ENCODE measurements at regions not wholly inside any gene's neighbourhood (a gene's known extent, or its start where the extent isn't known, plus 50 kb on each side); places are given as distances from the start of the nearest gene placed in this dataset.

DNA sequence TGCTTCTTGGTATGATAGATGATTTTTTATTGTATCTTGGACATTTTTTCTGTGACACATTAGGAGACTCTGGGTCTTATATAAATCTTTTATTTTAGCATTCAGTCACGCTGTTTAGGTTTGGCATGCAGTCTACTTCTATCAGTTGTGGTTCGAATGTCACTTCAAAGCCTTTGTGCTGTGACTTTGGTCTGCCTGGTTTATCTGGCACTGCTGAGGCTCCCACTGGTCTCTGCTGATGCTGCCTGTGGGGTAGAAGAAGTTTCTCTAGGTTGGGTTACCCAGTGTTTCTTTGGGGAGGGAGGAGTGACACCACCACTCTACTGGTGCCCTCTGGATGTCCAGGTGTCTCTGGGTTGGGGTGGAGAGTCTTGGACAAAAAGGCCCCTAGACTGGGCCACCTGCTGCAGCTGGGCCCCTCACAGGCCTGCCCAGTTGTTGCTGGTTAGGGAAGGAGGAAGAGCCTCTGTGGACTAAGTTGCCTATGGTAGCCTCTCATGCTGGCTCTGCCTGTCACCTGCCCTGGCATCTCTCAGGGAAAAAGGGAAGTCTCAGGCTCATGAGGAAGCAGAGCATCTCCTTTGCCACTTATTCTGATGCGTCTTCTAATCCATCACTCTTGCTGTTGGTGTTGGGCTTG is 115.4 kb upstream of the HS6ST1 start (continued):
- TF ChIP-seq DPF2 (CRISPR knock-in tag; IDR thresholded peaks at IDR 0.05; ENCODE audit: borderline replicate concordance, low read depth) (no peak), ZNF782 (CRISPR knock-in tag; IDR thresholded peaks at IDR 0.05; ENCODE audit: borderline replicate concordance) (no peak), NKX3-1 (CRISPR knock-in tag; IDR thresholded peaks at IDR 0.05) (no peak), TBL1XR1 (IDR thresholded peaks at IDR 0.05; ENCODE audit: borderline replicate concordance, low read length, partially characterized antibody) (no peak), ZNF552 (CRISPR knock-in tag; IDR thresholded peaks at IDR 0.05; ENCODE audit: borderline replicate concordance) (no peak), SMYD3 (CRISPR knock-in tag; IDR thresholded peaks at IDR 0.05) (no peak), AHR (CRISPR knock-in tag; IDR thresholded peaks at IDR 0.05) (no peak), ZNF792 (CRISPR knock-in tag; IDR thresholded peaks at IDR 0.05) (no peak)
- TF ChIP-seq, protein P1, sequence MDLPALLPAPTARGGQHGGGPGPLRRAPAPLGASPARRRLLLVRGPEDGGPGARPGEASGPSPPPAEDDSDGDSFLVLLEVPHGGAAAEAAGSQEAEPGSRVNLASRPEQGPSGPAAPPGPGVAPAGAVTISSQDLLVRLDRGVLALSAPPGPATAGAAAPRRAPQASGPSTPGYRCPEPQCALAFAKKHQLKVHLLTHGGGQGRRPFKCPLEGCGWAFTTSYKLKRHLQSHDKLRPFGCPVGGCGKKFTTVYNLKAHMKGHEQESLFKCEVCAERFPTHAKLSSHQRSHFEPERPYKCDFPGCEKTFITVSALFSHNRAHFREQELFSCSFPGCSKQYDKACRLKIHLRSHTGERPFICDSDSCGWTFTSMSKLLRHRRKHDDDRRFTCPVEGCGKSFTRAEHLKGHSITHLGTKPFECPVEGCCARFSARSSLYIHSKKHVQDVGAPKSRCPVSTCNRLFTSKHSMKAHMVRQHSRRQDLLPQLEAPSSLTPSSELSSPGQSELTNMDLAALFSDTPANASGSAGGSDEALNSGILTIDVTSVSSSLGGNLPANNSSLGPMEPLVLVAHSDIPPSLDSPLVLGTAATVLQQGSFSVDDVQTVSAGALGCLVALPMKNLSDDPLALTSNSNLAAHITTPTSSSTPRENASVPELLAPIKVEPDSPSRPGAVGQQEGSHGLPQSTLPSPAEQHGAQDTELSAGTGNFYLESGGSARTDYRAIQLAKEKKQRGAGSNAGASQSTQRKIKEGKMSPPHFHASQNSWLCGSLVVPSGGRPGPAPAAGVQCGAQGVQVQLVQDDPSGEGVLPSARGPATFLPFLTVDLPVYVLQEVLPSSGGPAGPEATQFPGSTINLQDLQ (CRISPR knock-in tag; IDR thresholded peaks at IDR 0.05) = no peak
- TF ChIP-seq, protein P2, sequence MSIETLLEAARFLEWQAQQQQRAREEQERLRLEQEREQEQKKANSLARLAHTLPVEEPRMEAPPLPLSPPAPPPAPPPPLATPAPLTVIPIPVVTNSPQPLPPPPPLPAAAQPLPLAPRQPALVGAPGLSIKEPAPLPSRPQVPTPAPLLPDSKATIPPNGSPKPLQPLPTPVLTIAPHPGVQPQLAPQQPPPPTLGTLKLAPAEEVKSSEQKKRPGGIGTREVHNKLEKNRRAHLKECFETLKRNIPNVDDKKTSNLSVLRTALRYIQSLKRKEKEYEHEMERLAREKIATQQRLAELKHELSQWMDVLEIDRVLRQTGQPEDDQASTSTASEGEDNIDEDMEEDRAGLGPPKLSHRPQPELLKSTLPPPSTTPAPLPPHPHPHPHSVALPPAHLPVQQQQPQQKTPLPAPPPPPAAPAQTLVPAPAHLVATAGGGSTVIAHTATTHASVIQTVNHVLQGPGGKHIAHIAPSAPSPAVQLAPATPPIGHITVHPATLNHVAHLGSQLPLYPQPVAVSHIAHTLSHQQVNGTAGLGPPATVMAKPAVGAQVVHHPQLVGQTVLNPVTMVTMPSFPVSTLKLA (IDR thresholded peaks at IDR 0.05) = no peak
- TF ChIP-seq, protein P3, sequence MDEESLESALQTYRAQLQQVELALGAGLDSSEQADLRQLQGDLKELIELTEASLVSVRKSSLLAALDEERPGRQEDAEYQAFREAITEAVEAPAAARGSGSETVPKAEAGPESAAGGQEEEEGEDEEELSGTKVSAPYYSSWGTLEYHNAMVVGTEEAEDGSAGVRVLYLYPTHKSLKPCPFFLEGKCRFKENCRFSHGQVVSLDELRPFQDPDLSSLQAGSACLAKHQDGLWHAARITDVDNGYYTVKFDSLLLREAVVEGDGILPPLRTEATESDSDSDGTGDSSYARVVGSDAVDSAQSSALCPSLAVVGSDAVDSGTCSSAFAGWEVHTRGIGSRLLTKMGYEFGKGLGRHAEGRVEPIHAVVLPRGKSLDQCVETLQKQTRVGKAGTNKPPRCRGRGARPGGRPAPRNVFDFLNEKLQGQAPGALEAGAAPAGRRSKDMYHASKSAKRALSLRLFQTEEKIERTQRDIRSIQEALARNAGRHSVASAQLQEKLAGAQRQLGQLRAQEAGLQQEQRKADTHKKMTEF (CRISPR knock-in tag; IDR thresholded peaks at IDR 0.05) = no peak
- TF ChIP-seq, protein P4, sequence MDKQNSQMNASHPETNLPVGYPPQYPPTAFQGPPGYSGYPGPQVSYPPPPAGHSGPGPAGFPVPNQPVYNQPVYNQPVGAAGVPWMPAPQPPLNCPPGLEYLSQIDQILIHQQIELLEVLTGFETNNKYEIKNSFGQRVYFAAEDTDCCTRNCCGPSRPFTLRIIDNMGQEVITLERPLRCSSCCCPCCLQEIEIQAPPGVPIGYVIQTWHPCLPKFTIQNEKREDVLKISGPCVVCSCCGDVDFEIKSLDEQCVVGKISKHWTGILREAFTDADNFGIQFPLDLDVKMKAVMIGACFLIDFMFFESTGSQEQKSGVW (CRISPR knock-in tag; IDR thresholded peaks at IDR 0.05; ENCODE audit: borderline replicate concordance) = no peak
- TF ChIP-seq, protein P5, sequence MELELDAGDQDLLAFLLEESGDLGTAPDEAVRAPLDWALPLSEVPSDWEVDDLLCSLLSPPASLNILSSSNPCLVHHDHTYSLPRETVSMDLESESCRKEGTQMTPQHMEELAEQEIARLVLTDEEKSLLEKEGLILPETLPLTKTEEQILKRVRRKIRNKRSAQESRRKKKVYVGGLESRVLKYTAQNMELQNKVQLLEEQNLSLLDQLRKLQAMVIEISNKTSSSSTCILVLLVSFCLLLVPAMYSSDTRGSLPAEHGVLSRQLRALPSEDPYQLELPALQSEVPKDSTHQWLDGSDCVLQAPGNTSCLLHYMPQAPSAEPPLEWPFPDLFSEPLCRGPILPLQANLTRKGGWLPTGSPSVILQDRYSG (CRISPR knock-in tag; IDR thresholded peaks at IDR 0.05) = no peak
